Memory B cell (primary cell): ENCODE measurements at regions not wholly inside any gene's neighbourhood (a gene's known extent, or its start where the extent isn't known, plus 50 kb on each side); places are given as distances from the start of the nearest gene placed in this dataset.

Source experiments
- ATAC-seq: fragments of 150-1000 bp; cut with Tn5 transposase; 2 replicates; pipeline ENCODE4 v1.10.0; 2021; ENCODE audit warnings: low read depth, mild to moderate bottlenecking, moderate library complexity
- DNase-seq, 2 donors: peaks; one replicate each; pipeline ENCODE4 v3.0.0; 2022; ENCODE audit warnings: low spot score in 2 of 2
- H3K27ac Mint-ChIP-seq: one replicate; pipeline ENCODE4 v1.8.0; 2022; ENCODE audit warnings: mild to moderate bottlenecking, moderate library complexity, mixed read lengths
- H3K27me3 Mint-ChIP-seq: one replicate; pipeline ENCODE4 v1.8.0; 2022; ENCODE audit warnings: mixed read lengths
- H3K36me3 Mint-ChIP-seq: one replicate; pipeline ENCODE4 v1.8.0; 2022; ENCODE audit warnings: mild to moderate bottlenecking, mixed read lengths
- H3K4me1 Mint-ChIP-seq: one replicate; pipeline ENCODE4 v1.8.0; 2022; ENCODE audit warnings: mixed read lengths
- H3K4me3 Mint-ChIP-seq: one replicate; pipeline ENCODE4 v1.8.0; 2022; ENCODE audit warnings: mild to moderate bottlenecking, moderate library complexity, mixed read lengths
- H3K9me3 Mint-ChIP-seq: one replicate; pipeline ENCODE4 v1.8.0; 2022; ENCODE audit warnings: mixed read lengths

DNA sequence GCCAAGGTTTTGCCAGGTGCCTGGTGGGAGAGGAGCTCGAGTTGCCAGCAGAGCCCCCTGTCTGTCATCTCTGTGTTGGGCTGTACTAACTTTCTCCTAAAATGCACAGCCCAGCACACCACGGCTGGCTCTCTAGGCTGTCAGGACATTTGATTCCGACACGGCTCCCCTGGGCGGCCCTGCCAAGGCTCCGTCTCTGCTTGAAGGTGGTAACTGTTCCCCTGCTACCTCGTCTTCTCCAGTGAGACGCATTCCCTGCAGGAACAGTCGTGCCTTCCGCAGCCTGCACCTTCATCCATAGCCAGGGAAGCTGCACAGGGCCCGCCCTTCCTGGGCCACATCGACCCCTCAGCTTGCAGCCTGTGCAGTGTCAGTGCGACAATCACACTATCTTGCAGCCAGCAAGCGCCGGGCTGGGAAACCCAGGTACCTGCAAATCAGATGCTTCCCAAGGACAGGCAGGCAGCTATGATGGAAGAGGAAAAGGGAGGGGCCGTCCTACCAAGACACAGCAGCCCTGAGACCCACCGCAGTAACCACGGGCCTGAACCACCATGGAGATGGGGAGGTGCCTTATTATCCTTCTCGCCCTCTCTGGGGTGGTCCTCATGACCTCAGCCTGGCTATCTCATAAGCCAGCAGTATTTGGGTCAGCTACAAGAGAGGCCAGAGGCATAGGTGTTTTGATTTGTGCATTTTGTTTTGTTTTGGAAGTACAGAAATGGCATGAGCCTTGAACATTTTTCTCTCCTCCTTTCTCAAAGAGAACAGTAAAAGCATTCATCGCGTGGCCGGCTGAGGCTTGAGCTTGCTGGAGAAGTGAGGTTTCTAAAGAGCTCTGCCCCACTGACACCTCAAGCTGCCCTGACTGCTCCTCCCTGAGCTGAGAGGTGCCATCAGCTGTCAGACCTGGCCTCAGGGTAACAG lies 361.7 kb upstream of the TNRC6C start:
- Mint-ChIP-seq H3K9me3 (no peaks in the 10 kb centered on the region), H3K27me3 (peaks cover 12% of the 10 kb centered on the region), H3K27ac (no peak overlapping the region), H3K36me3 (no peaks in the 10 kb centered on the region), H3K4me3 (no peak overlapping the region), H3K4me1 (no peaks in the 10 kb centered on the region)
- ATAC-seq = no peak
- DNase-seq = no peak

- DNase-seq (no peak), ATAC-seq (no peak)
- H3K27me3 Mint-ChIP-seq = peaks cover 13% of the 10 kb centered on the region
Observed at GRCh38 chr17:77597418-77598240, 360.9 kb upstream of the TNRC6C start.

DNA sequence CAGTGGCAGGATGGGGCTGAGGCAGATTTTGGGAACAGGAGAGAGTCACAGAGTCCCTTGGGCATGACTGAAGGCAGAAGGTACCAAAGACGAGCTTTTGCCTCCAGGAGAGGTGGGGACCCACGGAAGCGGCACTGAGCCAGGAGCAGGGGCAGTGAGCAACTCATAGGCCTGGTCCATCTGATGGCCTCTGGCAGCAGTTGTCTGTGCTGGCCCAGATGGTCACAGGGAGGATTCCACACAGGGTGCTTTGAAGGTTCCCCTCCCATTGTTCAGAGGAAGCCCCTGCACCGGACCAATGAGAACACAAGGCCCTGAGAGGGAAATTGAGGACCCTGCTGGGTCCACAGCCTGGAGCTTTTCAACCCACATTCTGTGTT lies 360.3 kb upstream of the TNRC6C start:
- no peak overlapping the region for H3K27ac Mint-ChIP-seq
- H3K27me3 Mint-ChIP-seq = peaks cover 13% of the 10 kb centered on the region
- ATAC-seq (no peak), DNase-seq (no peak)
- no peak overlapping the region for H3K4me3 Mint-ChIP-seq
- H3K9me3 Mint-ChIP-seq = no peaks in the 10 kb centered on the region
- H3K4me1 Mint-ChIP-seq = no peaks in the 10 kb centered on the region
- H3K36me3 Mint-ChIP-seq = no peaks in the 10 kb centered on the region

More at GRCh38 chr17:77597418-77598240, 360.9 kb upstream of the TNRC6C start:
- H3K27ac Mint-ChIP-seq = no peak overlapping the region
- no peaks in the 10 kb centered on the region for H3K9me3 Mint-ChIP-seq
- no peak overlapping the region for H3K4me3 Mint-ChIP-seq
- no peaks in the 10 kb centered on the region for H3K36me3 Mint-ChIP-seq
- no peaks in the 10 kb centered on the region for H3K4me1 Mint-ChIP-seq

DNA sequence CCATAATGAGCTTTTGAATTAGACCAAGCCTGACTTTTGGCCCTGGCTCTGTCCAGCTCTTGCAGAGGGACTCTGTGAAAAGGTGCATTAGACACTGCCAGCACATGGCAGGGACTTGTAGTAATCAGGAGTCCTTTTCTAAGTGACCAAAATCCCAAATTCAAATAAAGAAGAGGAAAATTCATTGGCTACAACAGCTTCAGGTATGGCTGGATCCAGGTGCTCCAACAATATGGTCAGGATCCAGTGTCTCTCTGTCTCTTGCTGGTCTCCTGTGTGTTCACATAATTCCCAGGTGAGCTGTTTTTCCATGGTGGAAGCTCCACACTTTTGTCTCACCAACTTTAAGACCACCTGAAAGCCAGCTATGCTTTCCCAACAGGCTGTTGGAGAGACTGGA lies 358.8 kb upstream of the TNRC6C start:
- Mint-ChIP-seq H3K27ac (no peak overlapping the region), H3K9me3 (no peaks in the 10 kb centered on the region), H3K27me3 (peaks cover 12% of the 10 kb centered on the region), H3K4me3 (no peak overlapping the region), H3K4me1 (no peaks in the 10 kb centered on the region), H3K36me3 (no peaks in the 10 kb centered on the region)
- DNase-seq = no peak
- no peak for ATAC-seq

GRCh38 chr17:77600346-77600745 lies 358.2 kb upstream of the TNRC6C start:
- Mint-ChIP-seq H3K27me3 (peaks cover 12% of the 10 kb centered on the region), H3K36me3 (no peaks in the 10 kb centered on the region), H3K27ac (no peak overlapping the region), H3K9me3 (no peaks in the 10 kb centered on the region), H3K4me3 (no peak overlapping the region), H3K4me1 (no peaks in the 10 kb centered on the region)
- ATAC-seq (no peak), DNase-seq (no peak)

DNA sequence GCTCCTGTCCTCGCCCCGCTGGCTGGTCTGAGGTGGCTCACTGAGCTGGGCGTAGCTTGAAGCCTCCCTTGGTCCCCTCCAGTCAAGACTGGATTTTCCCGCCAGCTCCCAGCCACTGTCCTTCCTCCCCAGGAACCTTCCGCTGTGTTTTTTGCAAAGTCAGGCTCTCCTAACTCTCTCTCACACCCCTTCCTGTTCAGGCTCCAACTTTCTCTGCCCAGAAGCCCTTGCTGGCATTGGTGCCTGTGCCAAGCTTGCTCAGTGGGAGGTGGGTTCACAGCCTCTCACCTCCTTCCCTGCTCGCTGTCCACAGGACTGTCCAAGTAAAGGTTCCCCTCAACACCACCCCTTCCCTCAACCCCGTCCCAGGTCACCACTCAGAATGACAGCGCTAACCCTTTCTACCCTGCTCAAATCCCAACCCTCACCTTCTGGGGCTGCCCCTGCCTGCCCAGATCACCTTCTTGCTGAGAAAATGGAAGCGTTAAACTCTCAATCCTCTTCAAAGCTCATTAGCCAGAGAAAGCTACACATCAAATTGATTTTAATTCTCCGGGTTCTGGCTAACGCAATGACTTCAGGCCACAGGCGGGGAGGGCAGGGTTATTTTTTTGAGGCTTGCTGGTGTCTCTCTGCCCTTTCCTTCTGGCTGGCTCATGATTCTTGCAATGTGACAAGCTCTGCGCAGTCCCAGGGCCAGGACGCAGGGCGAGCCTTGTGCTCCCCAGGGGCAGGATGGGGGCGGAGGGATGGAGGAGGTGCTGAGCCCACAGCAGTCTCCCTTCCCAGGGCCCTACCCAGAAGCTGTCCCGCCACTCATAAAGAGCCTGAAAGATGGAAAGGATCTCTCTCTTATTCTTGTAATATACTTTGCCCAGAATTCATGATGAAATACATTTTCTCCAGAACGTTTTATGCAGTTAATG lies 357.2 kb upstream of the TNRC6C start:
- H3K27ac Mint-ChIP-seq = no peak overlapping the region
- H3K9me3 Mint-ChIP-seq = no peaks in the 10 kb centered on the region
- H3K27me3 Mint-ChIP-seq = peaks cover 10% of the 10 kb centered on the region

GRCh38 chr17:77602062-77602746 lies 356.3 kb upstream of the TNRC6C start:
- Mint-ChIP-seq H3K9me3 (no peaks in the 10 kb centered on the region), H3K36me3 (no peaks in the 10 kb centered on the region), H3K4me1 (no peaks in the 10 kb centered on the region), H3K27ac (no peak overlapping the region), H3K27me3 (peaks cover 10% of the 10 kb centered on the region), H3K4me3 (no peak overlapping the region)
- no peak for DNase-seq
- ATAC-seq = no peak

More for the DNA sequence above, 357.2 kb upstream of the TNRC6C start:
- DNase-seq (no peak), ATAC-seq (no peak)
- no peak overlapping the region for H3K4me3 Mint-ChIP-seq
- H3K4me1 Mint-ChIP-seq = no peaks in the 10 kb centered on the region
- no peaks in the 10 kb centered on the region for H3K36me3 Mint-ChIP-seq

- Mint-ChIP-seq H3K27ac (no peak overlapping the region), H3K27me3 (peaks cover 12% of the 10 kb centered on the region), H3K36me3 (no peaks in the 10 kb centered on the region), H3K4me1 (no peaks in the 10 kb centered on the region), H3K9me3 (no peaks in the 10 kb centered on the region), H3K4me3 (no peak overlapping the region)
- no peak for ATAC-seq
- no peak for DNase-seq
Observed at GRCh38 chr17:77602883-77603640, 355.4 kb upstream of the TNRC6C start.

DNA sequence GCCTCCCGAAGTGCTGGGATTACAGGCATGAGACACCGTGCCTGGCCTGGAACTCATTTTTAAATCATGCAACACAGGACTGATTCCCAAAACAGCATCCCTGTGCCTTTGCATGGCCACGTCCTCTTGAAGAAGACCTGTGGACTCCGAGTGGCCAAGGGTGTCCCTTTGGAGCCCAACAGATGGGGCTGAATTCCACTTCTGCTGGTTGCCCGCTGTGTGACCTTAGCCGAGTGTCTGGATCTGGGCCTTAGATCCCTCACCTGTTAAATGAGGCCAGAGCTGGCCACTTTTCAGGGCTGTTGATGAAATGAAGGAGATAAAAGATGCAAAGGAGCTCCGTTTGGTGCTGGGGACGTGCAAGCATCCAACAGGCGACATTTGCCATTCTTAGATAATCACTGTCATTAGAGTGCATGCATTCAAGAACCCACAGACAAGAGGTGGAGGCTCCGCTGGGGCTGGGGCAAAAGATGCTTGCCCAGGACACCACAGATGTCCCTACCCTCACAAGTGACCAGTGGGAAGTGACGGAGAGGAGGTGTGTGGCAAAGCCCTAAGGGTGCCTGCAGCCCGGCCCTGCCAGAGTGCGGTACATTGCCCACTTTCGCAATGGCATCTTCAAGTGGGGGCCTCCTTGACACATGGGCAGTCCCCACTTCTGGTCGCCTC lies 354.1 kb upstream of the TNRC6C start:
- Mint-ChIP-seq H3K9me3 (peaks cover 4% of the 10 kb centered on the region), H3K4me3 (no peak overlapping the region), H3K36me3 (no peaks in the 10 kb centered on the region), H3K27me3 (peaks cover 12% of the 10 kb centered on the region), H3K4me1 (peaks cover 5% of the 10 kb centered on the region), H3K27ac (no peak overlapping the region)
- DNase-seq = no peak
- no peak for ATAC-seq

DNA sequence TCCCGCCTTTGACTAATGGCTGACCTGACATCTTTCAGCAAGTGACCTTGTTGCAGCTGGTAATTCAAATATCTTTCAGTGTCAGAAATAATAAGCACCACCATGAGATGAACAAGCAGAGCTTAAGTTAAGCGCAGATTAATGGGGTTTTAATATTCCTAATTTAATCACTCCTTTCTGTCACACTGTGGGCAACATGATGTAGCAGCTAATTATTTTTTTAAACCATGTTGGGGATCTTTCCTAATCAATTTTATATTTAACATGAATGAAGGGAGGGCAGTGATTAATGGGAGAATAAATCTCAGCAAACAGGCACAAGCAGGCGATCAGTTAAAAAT lies 353.6 kb upstream of the TNRC6C start:
- peaks cover 7% of the 10 kb centered on the region for H3K4me1 Mint-ChIP-seq
- DNase-seq = no peak
- peaks cover 4% of the 10 kb centered on the region for H3K9me3 Mint-ChIP-seq
- no peaks in the 10 kb centered on the region for H3K36me3 Mint-ChIP-seq
- ATAC-seq = no peak
- peaks cover 12% of the 10 kb centered on the region for H3K27me3 Mint-ChIP-seq
- no peak overlapping the region for H3K4me3 Mint-ChIP-seq
- H3K27ac Mint-ChIP-seq = no peak overlapping the region

DNA sequence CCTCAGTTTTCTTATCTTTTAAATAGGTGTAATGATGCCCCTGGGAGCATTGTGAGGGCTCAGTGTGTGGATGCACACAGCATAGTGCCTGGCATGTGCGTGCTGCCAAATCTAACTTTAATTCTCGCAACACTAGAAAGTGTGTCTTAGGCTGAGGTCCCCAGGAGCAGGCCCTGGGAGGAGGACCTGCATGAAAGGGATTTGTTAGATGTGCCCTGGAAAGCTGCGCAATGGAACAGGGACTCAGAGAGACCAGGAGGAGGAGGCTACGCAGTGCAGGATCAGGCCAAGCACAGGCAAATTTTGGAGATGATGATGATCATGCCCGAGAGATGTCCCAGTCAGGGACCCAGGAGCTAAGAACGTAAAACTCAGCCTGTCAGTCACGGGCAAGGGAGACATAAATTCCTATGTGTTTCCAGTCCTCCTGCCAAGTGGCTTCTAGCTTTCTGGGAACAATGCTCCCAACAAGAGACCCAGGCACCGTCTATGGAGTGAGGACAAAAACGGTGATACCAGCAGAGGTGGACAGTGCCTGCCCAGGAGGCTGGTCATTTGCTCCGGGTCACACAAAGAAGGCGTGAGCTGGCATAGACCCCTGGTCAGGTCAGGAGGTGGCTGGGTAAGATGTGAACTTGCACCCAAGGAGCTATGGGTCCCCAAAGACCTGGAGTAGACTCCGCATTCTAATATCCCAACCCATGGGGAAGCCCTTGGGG lies 352.2 kb upstream of the TNRC6C start:
- Mint-ChIP-seq H3K4me3 (no peak overlapping the region), H3K36me3 (no peaks in the 10 kb centered on the region)

GRCh38 chr17:77606865-77607210 lies 351.7 kb upstream of the TNRC6C start:
- ATAC-seq = no peak
- Mint-ChIP-seq H3K27ac (no peak overlapping the region), H3K9me3 (peaks cover 4% of the 10 kb centered on the region), H3K4me3 (no peak overlapping the region), H3K27me3 (peaks cover 5% of the 10 kb centered on the region), H3K36me3 (no peaks in the 10 kb centered on the region), H3K4me1 (peaks cover 10% of the 10 kb centered on the region)
- no peak for DNase-seq

More for the DNA sequence above, 352.2 kb upstream of the TNRC6C start:
- ATAC-seq (no peak), DNase-seq (no peak)
- Mint-ChIP-seq H3K4me1 (peaks cover 10% of the 10 kb centered on the region), H3K27ac (no peak overlapping the region), H3K27me3 (peaks cover 7% of the 10 kb centered on the region), H3K9me3 (peaks cover 4% of the 10 kb centered on the region)
